ENCODE measurements at regions not wholly inside any gene's neighbourhood (a gene's known extent, or its start where the extent isn't known, plus 50 kb on each side); places are given as distances from the start of the nearest gene placed in this dataset.

GRCh38 chr5:89457411-89458331 is 574.7 kb upstream of the MEF2C start (continued):
- TF ChIP-seq BCL11A (IDR thresholded peaks at IDR 0.05; ENCODE audit: low read depth in 2 of 2, low read length in 2 of 2): no peak
- no peak for TF ChIP-seq POLR2A (IDR thresholded peaks at IDR 0.05; ENCODE audit: control extremely low read depth in 1 of 2, low read depth in 2 of 2, low read length in 2 of 2)
- TF ChIP-seq PHF8 (conservative IDR thresholded peaks at IDR 0.05; ENCODE audit: low read depth, low read length): no peak
